Sigmoid colon (tissue), 6 donors: ENCODE measurements at regions not wholly inside any gene's neighbourhood (a gene's known extent, or its start where the extent isn't known, plus 50 kb on each side); places are given as distances from the start of the nearest gene placed in this dataset.

Experiments used
- DNase-seq: peaks from one replicate; pipeline ENCODE4 v3.0.0-alpha.2; 2019
- H3K27ac ChIP-seq, 4 donors: fragments of 200-600 bp; sonication (generic); one replicate each; pipeline ENCODE4 v1.5.1; 2016 to 2019; ENCODE audit warnings: mild to moderate bottlenecking in 1 of 4
- H3K27me3 ChIP-seq, 3 donors: fragments of 200-600 bp; sonication (generic); one replicate each; pipeline ENCODE4 v1.5.1; 2019; ENCODE audit warnings: mild to moderate bottlenecking in 1 of 3
- H3K36me3 ChIP-seq, 4 donors: fragments of 200-600 bp; sonication (generic); one replicate each; pipeline ENCODE4 v1.5.1; 2016 to 2019
- H3K4me1 ChIP-seq, 4 donors: fragments of 200-600 bp; sonication (generic); one replicate each; pipeline ENCODE4 v1.5.1; 2017 to 2019
- H3K4me3 ChIP-seq, 4 donors: fragments of 200-600 bp; sonication (generic); one replicate each; pipeline ENCODE4 v1.5.1; 2017 to 2019; ENCODE audit warnings: mild to moderate bottlenecking in 2 of 4, moderate library complexity in 1 of 4
- H3K9me3 ChIP-seq, 4 donors: fragments of 200-600 bp in 3 of 4; sonication (generic) in 3 of 4; one replicate each; pipeline versions ENCODE4 v1.5.1 to v1.6.1; 2013 to 2019
- CTCF ChIP-seq, 4 experiments: fragments of 450-650 bp in 3 of 4; fragments of 200-600 bp in 1 of 4; IDR thresholded peaks; one replicate each; pipeline ENCODE4 v1.5.1; 2016 to 2019; ENCODE audit warnings: antibody characterized with exemption in 4 of 4, mild to moderate bottlenecking in 3 of 4, moderate library complexity in 2 of 4
- EP300 ChIP-seq, 4 donors: sonication (generic); formaldehyde crosslinking; IDR thresholded peaks; one replicate each; pipeline ENCODE4 v1.6.1; 2017; ENCODE audit warnings: antibody characterized with exemption in 4 of 4
- POLR2A ChIP-seq, 2 donors: fragments of 450-650 bp; IDR thresholded peaks; one replicate each; pipeline ENCODE4 v1.6.1; 2016; ENCODE audit warnings: antibody characterized with exemption in 2 of 2, mild to moderate bottlenecking in 2 of 2, moderate library complexity in 2 of 2
- POLR2AphosphoS5 ChIP-seq, 4 donors: sonication (generic); formaldehyde crosslinking; IDR thresholded peaks; one replicate each; pipeline ENCODE4 v1.6.1; 2017; ENCODE audit warnings: antibody characterized with exemption in 4 of 4
- WGBS, 2 donors: extraction: QIAGEN DNeasy Blood & Tissue Kit; methylation state at CpG; one replicate each; pipeline ENCODE4 v1.1.7; 2013; 5-methylcytosine and 5-hydroxymethylcytosine counted together
- intact Hi-C: fragments of 100-400 bp; cut with DNase I; formaldehyde crosslinking; loops from one replicate; pipeline ENCODE4 v1.15.1; 2023
- donor health status: healthy with polysubstance abuse.
- donor health status: healthy.

DNA sequence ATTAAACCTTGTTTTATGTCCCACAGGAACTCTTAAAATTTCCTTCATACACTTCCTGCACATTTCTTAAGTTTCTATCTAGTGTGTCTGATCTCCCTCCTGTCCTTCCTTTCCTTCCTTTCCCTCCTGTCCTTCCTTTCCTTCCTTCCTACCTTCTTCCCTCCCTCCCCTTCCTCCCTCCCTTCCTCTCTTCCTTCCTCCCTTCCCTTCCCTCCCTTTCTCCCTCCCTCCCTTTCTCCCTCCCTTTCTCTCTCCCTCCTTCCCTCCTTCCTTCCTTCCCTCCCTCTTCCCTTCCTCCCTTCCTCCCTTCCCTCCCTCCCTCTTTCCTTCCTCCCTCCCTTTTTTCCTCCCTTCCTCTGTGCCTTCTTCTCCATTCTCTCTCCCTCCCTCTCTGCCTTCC, 414.9 kb downstream of the ENC1 start:
- no peaks in the 10 kb centered on the region for H3K27me3 ChIP-seq
- H3K4me1 ChIP-seq: no peaks in the 10 kb centered on the region
- TF ChIP-seq EP300 (IDR thresholded peaks at IDR 0.05) (no peak), POLR2A (IDR thresholded peaks at IDR 0.05) (no peak), CTCF (IDR thresholded peaks at IDR 0.05) (no peak), POLR2AphosphoS5 (IDR thresholded peaks at IDR 0.05) (no peak)
- no peak for DNase-seq
- no peaks in the 10 kb centered on the region for H3K36me3 ChIP-seq
- intact Hi-C loops: no loop called here
- H3K27ac ChIP-seq: no peak overlapping the region
- no peaks in the 10 kb centered on the region for H3K9me3 ChIP-seq
- no peak overlapping the region for H3K4me3 ChIP-seq

GRCh38 chr5:74224331-74224730, 416.2 kb downstream of the ENC1 start:
- Histone ChIP-seq H3K27me3 (no peaks in the 10 kb centered on the region), H3K4me3 (no peak overlapping the region), H3K4me1 (no peaks in the 10 kb centered on the region), H3K9me3 (no peaks in the 10 kb centered on the region), H3K36me3 (no peaks in the 10 kb centered on the region), H3K27ac (no peak overlapping the region)
- TF ChIP-seq EP300 (IDR thresholded peaks at IDR 0.05): no peak
- TF ChIP-seq POLR2A (IDR thresholded peaks at IDR 0.05): no peak
- TF ChIP-seq CTCF (IDR thresholded peaks at IDR 0.05): no peak
- no peak for DNase-seq
- intact Hi-C loops: no loop called here

GRCh38 chr5:74222806-74223205, 417.7 kb downstream of the ENC1 start:
- H3K27me3 ChIP-seq: no peaks in the 10 kb centered on the region
- DNase-seq: no peak
- no peak overlapping the region for H3K27ac ChIP-seq
- H3K4me3 ChIP-seq: no peak overlapping the region
- no peaks in the 10 kb centered on the region for H3K4me1 ChIP-seq
- no peaks in the 10 kb centered on the region for H3K36me3 ChIP-seq
- intact Hi-C loops: no loop called here
- H3K9me3 ChIP-seq: no peaks in the 10 kb centered on the region
- 54 to 82% methylated on average over 1 of the region's 1 CpG for WGBS, 2 donors
- TF ChIP-seq POLR2AphosphoS5 (IDR thresholded peaks at IDR 0.05) (no peak), POLR2A (IDR thresholded peaks at IDR 0.05) (no peak), CTCF (IDR thresholded peaks at IDR 0.05) (no peak), EP300 (IDR thresholded peaks at IDR 0.05) (no peak)

GRCh38 chr5:74221413-74221812, 419.1 kb downstream of the ENC1 start:
- intact Hi-C loops: no loop called here
- H3K27ac ChIP-seq: no peak overlapping the region
- TF ChIP-seq POLR2A (IDR thresholded peaks at IDR 0.05) (no peak), CTCF (IDR thresholded peaks at IDR 0.05) (no peak), POLR2AphosphoS5 (IDR thresholded peaks at IDR 0.05) (no peak), EP300 (IDR thresholded peaks at IDR 0.05) (no peak)
- H3K9me3 ChIP-seq: no peaks in the 10 kb centered on the region
- no peak for DNase-seq
- H3K27me3 ChIP-seq: no peaks in the 10 kb centered on the region
- no peaks in the 10 kb centered on the region for H3K36me3 ChIP-seq
- WGBS, 2 donors: 82 to 93% methylated on average over 5 of the region's 5 CpGs
- no peak overlapping the region for H3K4me3 ChIP-seq
- H3K4me1 ChIP-seq: no peaks in the 10 kb centered on the region

DNA sequence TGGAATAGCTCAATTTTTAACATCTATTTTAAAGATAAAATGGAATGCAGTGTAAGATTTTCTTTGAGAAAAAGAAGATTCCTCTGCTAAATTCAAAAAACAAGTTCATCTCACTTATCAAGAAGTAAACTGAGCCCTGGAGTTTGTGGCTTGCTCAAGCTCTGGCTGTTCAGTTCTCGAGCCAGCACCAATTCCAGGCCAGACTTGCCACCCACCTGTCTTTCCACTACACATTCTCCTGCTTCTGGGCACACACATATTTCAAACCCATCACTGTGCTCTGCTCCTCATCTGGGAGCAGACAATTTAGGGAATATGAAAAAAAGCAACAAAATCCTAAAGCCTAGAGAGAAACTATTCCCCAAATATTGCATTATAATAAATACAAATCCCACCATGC, 424.5 kb downstream of the ENC1 start:
- TF ChIP-seq CTCF (IDR thresholded peaks at IDR 0.05) (no peak), EP300 (IDR thresholded peaks at IDR 0.05) (no peak), POLR2A (IDR thresholded peaks at IDR 0.05) (no peak), POLR2AphosphoS5 (IDR thresholded peaks at IDR 0.05) (no peak)
- Histone ChIP-seq H3K27ac (no peak overlapping the region), H3K4me1 (no peaks in the 10 kb centered on the region), H3K36me3 (no peaks in the 10 kb centered on the region), H3K27me3 (no peaks in the 10 kb centered on the region), H3K4me3 (no peak overlapping the region), H3K9me3 (no peaks in the 10 kb centered on the region)
- 81 to 94% methylated on average over 1 of the region's 1 CpG for whole genome bisulfite sequencing, 2 donors
- no peak for DNase-seq
- intact Hi-C loops: no loop called here
